ENCODE measurements at regions not wholly inside any gene's neighbourhood (a gene's known extent, or its start where the extent isn't known, plus 50 kb on each side); places are given as distances from the start of the nearest gene placed in this dataset.
"Not testable (repeated sequence)": the region's sequence is repeated elsewhere in the genome, so short reads cannot be mapped to it uniquely, and the experiment has no call there.

- DNase-seq (ENCODE audit: low read depth), result no peak
These were observed 486.7 kb downstream of the DIPK2A start for GRCh38 chr3:144458283-144458682.

DNA sequence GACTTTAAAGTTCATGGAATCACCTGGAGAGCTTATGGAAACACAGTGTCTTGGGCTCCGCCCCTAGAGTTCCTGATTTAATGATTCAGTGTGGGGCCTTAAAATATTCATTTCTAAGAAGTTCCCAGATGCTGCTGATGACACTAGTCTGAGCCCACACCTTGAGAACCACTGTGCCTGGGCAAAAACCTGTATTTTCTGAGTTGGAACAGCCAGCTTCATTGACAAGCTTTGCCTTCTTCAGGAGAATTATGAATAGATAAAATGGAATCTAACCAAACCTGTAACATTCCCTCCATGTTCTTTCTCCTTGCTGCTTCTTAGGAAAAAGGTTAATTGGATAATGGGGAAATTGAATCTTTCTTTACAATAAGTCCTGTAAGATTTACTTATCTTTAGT lies 490.7 kb downstream of the DIPK2A start:
- no peak for DNase-seq (ENCODE audit: low read depth)

- no peak for DNase-seq (ENCODE audit: low read depth)
These were observed 492.3 kb downstream of the DIPK2A start for GRCh38 chr3:144463911-144464310.

- no peak for DNase-seq (ENCODE audit: low read depth)
These were observed 494.5 kb downstream of the DIPK2A start for GRCh38 chr3:144466114-144466513.

DNA sequence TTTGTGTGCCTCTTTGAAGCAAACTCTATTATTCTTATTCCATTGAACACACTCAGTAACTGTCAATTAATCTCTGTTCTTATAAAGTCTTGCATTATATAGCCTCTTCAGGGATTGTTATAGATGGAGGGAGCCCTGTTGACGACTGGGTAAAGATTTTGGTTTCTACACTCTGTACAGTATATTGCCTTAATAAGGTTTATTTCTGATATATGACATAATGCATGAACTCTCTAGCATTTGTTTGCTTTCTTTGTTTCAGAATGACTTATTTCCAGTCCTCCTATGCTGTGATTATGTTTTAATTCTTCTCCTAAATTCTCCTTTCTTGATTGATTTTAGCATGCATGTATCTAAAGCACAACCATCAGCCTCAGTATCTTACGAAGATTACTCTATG lies 494.9 kb downstream of the DIPK2A start:
- no peak for DNase-seq (ENCODE audit: low read depth)

GRCh38 chr3:144470666-144471065 lies 499.0 kb downstream of the DIPK2A start:
- DNase-seq (ENCODE audit: low read depth), result no peak

DNA sequence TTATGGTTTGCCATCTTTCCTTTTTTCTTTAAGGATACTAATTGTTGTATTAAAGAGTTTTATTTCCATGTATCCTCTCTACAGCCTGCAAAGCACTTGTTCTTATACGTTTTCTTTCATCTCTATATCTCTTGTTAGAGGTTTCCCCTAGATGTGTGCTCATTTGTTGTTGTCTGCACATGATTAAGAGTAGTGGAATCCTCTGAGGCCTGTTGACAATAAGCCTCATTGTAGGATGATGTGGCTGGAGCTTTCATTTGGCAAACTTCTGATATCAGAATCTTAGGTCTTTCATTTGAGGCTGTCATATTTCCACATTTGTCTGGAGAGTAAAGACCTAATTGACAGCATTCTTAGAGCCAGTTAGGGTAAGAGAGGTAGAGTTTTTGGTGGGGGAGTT lies 506.0 kb downstream of the DIPK2A start:
- DNase-seq (ENCODE audit: low read depth), result no peak

GRCh38 chr3:144480416-144480919 lies 508.8 kb downstream of the DIPK2A start:
- DNase-seq (ENCODE audit: low read depth), result no peak

DNA sequence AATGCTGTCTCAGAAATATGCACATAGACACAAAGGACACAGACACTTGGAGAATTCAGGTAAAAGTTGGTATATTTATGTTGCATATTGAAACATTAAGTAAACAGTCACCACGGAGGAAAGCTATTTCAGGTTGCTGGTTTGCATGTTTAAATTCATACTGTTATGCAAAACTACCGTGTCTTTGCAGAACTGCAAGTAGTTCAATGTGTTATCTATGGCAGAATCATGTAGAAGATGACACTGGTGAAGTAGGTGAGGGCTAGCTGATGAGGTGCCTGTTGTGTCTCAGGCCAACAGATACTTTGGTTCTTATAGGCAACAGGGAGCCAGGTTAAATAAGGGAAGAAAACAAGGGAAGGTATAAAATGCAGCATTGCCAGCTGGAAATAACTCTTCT lies 511.3 kb downstream of the DIPK2A start:
- no peak for DNase-seq (ENCODE audit: low read depth)

GRCh38 chr3:144487011-144487410 lies 515.4 kb downstream of the DIPK2A start:
- DNase-seq (ENCODE audit: low read depth), result no peak

DNA sequence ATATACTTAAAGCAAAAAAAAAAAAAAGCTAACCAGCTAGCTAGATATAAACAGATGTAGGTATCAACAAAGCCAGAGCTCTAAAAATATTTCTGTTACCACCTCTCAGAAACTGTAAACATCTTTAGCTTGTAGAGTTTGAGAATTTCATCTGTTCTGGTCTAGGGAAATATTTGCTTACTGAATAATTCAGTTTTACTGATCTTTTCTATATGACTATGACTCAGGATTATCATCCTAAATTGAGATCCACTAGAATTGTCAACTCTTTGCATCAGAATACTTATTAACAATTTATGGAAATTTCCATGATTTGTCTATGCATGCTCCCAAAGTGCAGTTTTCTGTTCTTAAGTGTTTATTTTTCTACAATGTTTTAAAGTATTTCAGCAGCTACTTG lies 517.3 kb downstream of the DIPK2A start:
- no peak for DNase-seq (ENCODE audit: low read depth)

GRCh38 chr3:144491333-144491732 lies 519.7 kb downstream of the DIPK2A start:
- DNase-seq (ENCODE audit: low read depth), result no peak

- not testable (repeated sequence) for DNase-seq (ENCODE audit: low read depth)
These were observed 523.0 kb downstream of the DIPK2A start for GRCh38 chr3:144494651-144495050.

- DNase-seq (ENCODE audit: low read depth), result no peak
These were observed 524.7 kb downstream of the DIPK2A start for GRCh38 chr3:144496141-144496835.

GRCh38 chr3:144497452-144497851 lies 525.8 kb downstream of the DIPK2A start:
- DNase-seq (ENCODE audit: low read depth), result no peak

- DNase-seq (ENCODE audit: low read depth), result peak; percentile 53
These were observed 527.6 kb downstream of the DIPK2A start for GRCh38 chr3:144499001-144499930.

GRCh38 chr3:144501467-144501866 lies 529.8 kb downstream of the DIPK2A start:
- DNase-seq (ENCODE audit: low read depth), result no peak

GRCh38 chr3:144502402-144502801 lies 530.8 kb downstream of the DIPK2A start:
- DNase-seq (ENCODE audit: low read depth), result no peak

GRCh38 chr3:144506375-144506774 lies 534.8 kb downstream of the DIPK2A start:
- not testable (repeated sequence) for DNase-seq (ENCODE audit: low read depth)

DNA sequence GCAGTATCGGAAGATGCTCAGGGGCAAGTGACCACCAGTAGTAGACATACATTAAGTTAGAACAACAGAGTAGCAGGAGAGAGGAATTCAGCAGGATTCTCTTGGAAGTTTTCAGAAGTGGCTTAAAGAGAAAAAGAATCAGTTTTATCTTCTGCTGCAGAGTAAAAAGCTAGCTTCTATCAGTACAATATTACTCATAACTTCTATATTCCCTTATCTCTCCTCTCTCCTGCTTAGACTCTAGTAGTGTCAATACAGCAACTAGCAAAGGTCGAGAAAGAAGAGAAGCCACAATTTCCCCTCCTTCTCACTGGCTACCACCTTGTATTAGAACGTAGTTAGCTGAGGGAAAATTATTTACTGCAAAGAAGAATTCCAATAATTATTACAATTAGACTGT lies 539.7 kb downstream of the DIPK2A start:
- no peak for DNase-seq (ENCODE audit: low read depth)

- DNase-seq (ENCODE audit: low read depth), result peak; percentile 1
These were observed 544.4 kb downstream of the DIPK2A start for GRCh38 chr3:144516026-144516425.

GRCh38 chr3:144516589-144516988 lies 545.0 kb downstream of the DIPK2A start:
- no peak for DNase-seq (ENCODE audit: low read depth)

- no peak for DNase-seq (ENCODE audit: low read depth)
These were observed 549.5 kb downstream of the DIPK2A start for GRCh38 chr3:144521131-144521530.
